ENCODE measurements at regions not wholly inside any gene's neighbourhood (a gene's known extent, or its start where the extent isn't known, plus 50 kb on each side); places are given as distances from the start of the nearest gene placed in this dataset.
"Not testable (repeated sequence)": the region's sequence is repeated elsewhere in the genome, so short reads cannot be mapped to it uniquely, and the experiment has no call there.

DNA sequence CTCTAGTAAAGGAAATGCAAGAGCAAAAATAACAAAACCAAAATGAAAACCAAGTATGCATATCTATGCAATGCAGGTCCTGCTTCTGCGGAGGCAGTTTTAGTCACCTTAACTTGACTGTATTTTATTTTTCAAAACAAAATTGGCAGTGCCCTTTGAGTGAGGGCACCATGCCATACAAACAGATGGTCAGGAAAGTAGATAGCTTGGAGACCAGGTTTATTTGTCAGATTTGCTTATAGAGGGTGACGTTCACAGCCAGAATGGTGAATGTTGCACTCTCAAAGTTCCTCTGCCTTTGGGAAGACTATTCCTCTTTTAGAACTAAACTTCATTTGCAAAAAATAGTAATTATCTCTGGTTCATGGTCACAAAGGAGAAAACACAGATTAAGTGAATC is 801.9 kb downstream of the ANKRD7 start:
- Histone ChIP-seq H3K9me3 (ENCODE audit: low read depth) (no peaks in the 10 kb centered on the region), H3K27ac (no peak overlapping the region), H3K4me3 (no peak overlapping the region), H3K27me3 (no peaks in the 10 kb centered on the region), H3K4me1 (ENCODE audit: low read depth) (no peaks in the 10 kb centered on the region), H3K36me3 (no peaks in the 10 kb centered on the region)
- TF ChIP-seq, protein P1, sequence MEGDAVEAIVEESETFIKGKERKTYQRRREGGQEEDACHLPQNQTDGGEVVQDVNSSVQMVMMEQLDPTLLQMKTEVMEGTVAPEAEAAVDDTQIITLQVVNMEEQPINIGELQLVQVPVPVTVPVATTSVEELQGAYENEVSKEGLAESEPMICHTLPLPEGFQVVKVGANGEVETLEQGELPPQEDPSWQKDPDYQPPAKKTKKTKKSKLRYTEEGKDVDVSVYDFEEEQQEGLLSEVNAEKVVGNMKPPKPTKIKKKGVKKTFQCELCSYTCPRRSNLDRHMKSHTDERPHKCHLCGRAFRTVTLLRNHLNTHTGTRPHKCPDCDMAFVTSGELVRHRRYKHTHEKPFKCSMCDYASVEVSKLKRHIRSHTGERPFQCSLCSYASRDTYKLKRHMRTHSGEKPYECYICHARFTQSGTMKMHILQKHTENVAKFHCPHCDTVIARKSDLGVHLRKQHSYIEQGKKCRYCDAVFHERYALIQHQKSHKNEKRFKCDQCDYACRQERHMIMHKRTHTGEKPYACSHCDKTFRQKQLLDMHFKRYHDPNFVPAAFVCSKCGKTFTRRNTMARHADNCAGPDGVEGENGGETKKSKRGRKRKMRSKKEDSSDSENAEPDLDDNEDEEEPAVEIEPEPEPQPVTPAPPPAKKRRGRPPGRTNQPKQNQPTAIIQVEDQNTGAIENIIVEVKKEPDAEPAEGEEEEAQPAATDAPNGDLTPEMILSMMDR (IDR thresholded peaks at IDR 0.05; ENCODE audit: low read depth, low read length), result no peak
- DNase-seq (ENCODE audit: low read depth in 1 of 2, low spot score in 1 of 2), result no peak

DNA sequence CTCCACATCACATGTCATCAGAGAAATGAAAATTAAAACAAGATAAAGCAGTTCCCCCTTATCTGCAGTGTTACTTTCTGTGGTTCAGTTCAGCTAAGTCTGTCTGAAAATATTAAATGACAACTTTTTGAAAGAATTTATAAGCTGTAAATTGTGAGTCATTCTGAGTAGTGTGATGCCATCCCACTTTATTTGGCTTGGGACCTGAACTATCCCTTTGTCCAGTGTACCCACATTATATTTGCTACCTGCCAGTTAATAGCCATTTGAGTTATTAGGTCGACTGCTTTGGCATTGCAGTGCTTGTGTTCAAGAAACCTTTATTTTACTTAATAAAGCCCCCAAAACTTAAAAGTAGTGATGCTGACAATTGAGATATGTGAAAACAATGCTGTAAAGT is 804.2 kb downstream of the ANKRD7 start:
- H3K27ac ChIP-seq, result no peak overlapping the region
- no peak overlapping the region for H3K4me3 ChIP-seq
- H3K9me3 ChIP-seq (ENCODE audit: low read depth), result no peaks in the 10 kb centered on the region
- no peaks in the 10 kb centered on the region for H3K27me3 ChIP-seq
- TF ChIP-seq, protein P1 (IDR thresholded peaks at IDR 0.05; ENCODE audit: low read depth, low read length), result no peak
- DNase-seq (ENCODE audit: low read depth in 1 of 2, low spot score in 1 of 2), result no peak
- H3K36me3 ChIP-seq, result no peaks in the 10 kb centered on the region
- H3K4me1 ChIP-seq (ENCODE audit: low read depth), result no peaks in the 10 kb centered on the region

DNA sequence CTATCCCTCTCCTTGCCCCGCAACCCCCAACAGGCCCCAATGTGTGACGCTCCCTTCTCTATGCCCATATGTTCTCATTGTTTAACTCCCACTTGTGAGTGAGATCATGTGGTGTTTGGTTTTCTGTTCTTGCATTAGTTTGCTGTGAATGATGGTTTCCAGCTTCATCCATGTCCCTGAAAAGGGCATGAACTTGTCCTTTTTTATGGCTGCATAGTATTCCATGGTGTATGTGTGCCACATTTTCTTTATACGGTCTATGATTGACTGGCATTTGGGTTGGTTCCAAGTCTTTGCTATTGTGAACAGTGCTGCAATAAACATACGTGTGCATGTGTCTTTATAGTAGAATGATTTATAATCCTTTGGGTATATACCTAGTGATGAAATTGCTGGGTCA is 807.6 kb downstream of the ANKRD7 start:
- DNase-seq (ENCODE audit: low read depth in 1 of 2, low spot score in 1 of 2); H3K36me3 ChIP-seq; H3K27ac ChIP-seq; H3K4me1 ChIP-seq (ENCODE audit: low read depth); H3K27me3 ChIP-seq; H3K4me3 ChIP-seq; H3K9me3 ChIP-seq (ENCODE audit: low read depth): not testable (repeated sequence)

DNA sequence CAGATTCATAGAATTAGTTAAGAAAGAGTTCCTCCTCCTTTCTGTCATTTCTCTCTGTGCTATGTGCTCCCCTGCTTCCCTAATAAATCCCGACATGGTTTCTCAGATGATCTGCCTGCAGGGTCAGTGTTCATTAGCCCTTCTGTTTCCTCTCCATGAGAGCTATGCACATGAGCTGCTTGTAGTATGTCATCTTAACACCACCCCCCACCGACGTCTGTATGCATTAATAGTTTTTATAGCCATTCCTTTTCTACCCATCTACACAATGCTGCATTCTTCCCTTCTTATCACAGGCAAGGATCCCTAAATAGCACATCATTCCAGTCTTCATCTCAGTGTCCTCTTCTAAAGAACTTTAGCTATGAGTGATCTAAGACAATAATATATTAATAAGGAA is 809.1 kb downstream of the ANKRD7 start:
- TF ChIP-seq, protein P1 (IDR thresholded peaks at IDR 0.05; ENCODE audit: low read depth, low read length), result no peak
- no peaks in the 10 kb centered on the region for H3K27me3 ChIP-seq
- no peaks in the 10 kb centered on the region for H3K36me3 ChIP-seq
- no peaks in the 10 kb centered on the region for H3K4me1 ChIP-seq (ENCODE audit: low read depth)
- no peaks in the 10 kb centered on the region for H3K9me3 ChIP-seq (ENCODE audit: low read depth)
- DNase-seq (ENCODE audit: low read depth in 1 of 2, low spot score in 1 of 2), result no peak
- no peak overlapping the region for H3K4me3 ChIP-seq
- H3K27ac ChIP-seq, result no peak overlapping the region

DNA sequence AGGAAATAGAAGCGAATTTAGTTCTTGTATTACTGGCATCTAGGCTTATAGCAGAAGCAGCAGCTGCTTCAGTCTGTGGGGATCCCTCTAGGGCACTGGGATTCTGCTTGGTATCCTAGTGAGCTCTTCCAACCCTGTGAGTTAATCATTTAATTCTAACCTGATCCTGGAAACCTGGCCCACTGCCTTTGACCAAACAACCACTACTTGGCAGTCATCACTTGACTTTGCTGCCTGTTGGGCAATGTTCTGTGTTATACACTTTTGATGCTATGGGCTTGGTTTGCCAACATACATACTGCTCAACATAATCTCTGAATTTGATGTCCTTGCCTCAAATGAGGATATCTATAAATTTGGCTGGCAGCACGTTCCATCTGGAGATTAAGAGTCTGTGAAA is 813.4 kb downstream of the ANKRD7 start:
- TF ChIP-seq, protein P1 (IDR thresholded peaks at IDR 0.05; ENCODE audit: low read depth, low read length), result no peak
- no peak overlapping the region for H3K27ac ChIP-seq
- no peaks in the 10 kb centered on the region for H3K9me3 ChIP-seq (ENCODE audit: low read depth)
- no peak for DNase-seq (ENCODE audit: low read depth in 1 of 2, low spot score in 1 of 2)
- no peaks in the 10 kb centered on the region for H3K27me3 ChIP-seq
- no peaks in the 10 kb centered on the region for H3K36me3 ChIP-seq
- H3K4me1 ChIP-seq (ENCODE audit: low read depth), result no peaks in the 10 kb centered on the region
- H3K4me3 ChIP-seq, result no peak overlapping the region

DNA sequence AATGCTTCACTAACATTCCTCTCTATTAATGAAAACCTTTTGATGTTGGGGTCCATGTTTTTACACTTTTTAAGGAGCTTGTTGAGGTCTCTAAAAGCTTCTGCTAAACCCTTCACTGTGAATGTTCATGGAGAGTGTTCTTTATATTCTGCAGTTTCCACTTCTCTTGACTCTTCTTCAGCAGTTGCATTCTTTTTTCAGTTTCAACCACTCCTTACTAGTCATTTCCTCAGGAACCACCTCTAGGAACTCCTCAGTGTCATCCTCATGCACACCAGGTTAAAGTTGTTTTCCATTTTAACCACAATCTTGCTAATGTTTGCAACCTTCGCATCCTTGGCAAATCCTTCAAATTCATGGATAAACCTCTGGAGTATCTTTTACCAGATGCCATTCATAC is 821.6 kb downstream of the ANKRD7 start:
- Histone ChIP-seq H3K9me3 (ENCODE audit: low read depth) (no peaks in the 10 kb centered on the region), H3K4me1 (ENCODE audit: low read depth) (no peaks in the 10 kb centered on the region), H3K27me3 (no peaks in the 10 kb centered on the region), H3K4me3 (no peak overlapping the region), H3K36me3 (no peaks in the 10 kb centered on the region), H3K27ac (no peak overlapping the region)
- TF ChIP-seq, protein P1 (IDR thresholded peaks at IDR 0.05; ENCODE audit: low read depth, low read length), result no peak
- DNase-seq (ENCODE audit: low read depth in 1 of 2, low spot score in 1 of 2), result no peak

Measured in cardiac muscle cell (in vitro differentiated cells and primary cell).